Ishikawa (cell line): ENCODE measurements at regions not wholly inside any gene's neighbourhood (a gene's known extent, or its start where the extent isn't known, plus 50 kb on each side); places are given as distances from the start of the nearest gene placed in this dataset.

Experiments used
- CEBPB ChIP-seq: IDR thresholded peaks from 2 replicates; pipeline ENCODE4 v1.6.1; 2012
- EGR1 ChIP-seq: IDR thresholded peaks from 2 replicates; pipeline ENCODE4 v1.6.1; 2012
- EP300 ChIP-seq: IDR thresholded peaks from 2 replicates; pipeline ENCODE4 v1.6.1; 2012; ENCODE audit warnings: borderline replicate concordance
- NFIC ChIP-seq: IDR thresholded peaks from 2 replicates; pipeline ENCODE4 v1.6.1; 2012
- RAD21 ChIP-seq: IDR thresholded peaks from 2 replicates; pipeline ENCODE4 v1.6.1; 2012; ENCODE audit warnings: low read depth
- TAF1 ChIP-seq: IDR thresholded peaks from 2 replicates; pipeline ENCODE4 v1.6.1; 2012; ENCODE audit warnings: low read depth, mild to moderate bottlenecking
- TCF12 ChIP-seq: IDR thresholded peaks from 2 replicates; pipeline ENCODE4 v1.6.1; 2012; ENCODE audit warnings: low read depth
- TEAD4 ChIP-seq: IDR thresholded peaks from 2 replicates; pipeline ENCODE4 v1.6.1; 2012
- YY1 ChIP-seq: IDR thresholded peaks from 2 replicates; pipeline ENCODE4 v1.6.1; 2012; ENCODE audit warnings: low read depth
- TF ChIP-seq, protein P1 (sequence below): IDR thresholded peaks from 2 replicates; pipeline ENCODE4 v1.6.1; 2012; ENCODE audit warnings: low read depth, mild to moderate bottlenecking
- TF ChIP-seq, protein P2 (sequence below): IDR thresholded peaks from 2 replicates; pipeline ENCODE4 v1.6.1; 2012

GRCh38 chr1:103960045-103960444 is 210.3 kb downstream of the AMY1C start:
- TF ChIP-seq TEAD4 (no peak), EP300 (no peak), TAF1 (no peak), YY1 (no peak), RAD21 (no peak), EGR1 (no peak), CEBPB (no peak), NFIC (no peak), TCF12 (no peak)
- TF ChIP-seq, protein P1, sequence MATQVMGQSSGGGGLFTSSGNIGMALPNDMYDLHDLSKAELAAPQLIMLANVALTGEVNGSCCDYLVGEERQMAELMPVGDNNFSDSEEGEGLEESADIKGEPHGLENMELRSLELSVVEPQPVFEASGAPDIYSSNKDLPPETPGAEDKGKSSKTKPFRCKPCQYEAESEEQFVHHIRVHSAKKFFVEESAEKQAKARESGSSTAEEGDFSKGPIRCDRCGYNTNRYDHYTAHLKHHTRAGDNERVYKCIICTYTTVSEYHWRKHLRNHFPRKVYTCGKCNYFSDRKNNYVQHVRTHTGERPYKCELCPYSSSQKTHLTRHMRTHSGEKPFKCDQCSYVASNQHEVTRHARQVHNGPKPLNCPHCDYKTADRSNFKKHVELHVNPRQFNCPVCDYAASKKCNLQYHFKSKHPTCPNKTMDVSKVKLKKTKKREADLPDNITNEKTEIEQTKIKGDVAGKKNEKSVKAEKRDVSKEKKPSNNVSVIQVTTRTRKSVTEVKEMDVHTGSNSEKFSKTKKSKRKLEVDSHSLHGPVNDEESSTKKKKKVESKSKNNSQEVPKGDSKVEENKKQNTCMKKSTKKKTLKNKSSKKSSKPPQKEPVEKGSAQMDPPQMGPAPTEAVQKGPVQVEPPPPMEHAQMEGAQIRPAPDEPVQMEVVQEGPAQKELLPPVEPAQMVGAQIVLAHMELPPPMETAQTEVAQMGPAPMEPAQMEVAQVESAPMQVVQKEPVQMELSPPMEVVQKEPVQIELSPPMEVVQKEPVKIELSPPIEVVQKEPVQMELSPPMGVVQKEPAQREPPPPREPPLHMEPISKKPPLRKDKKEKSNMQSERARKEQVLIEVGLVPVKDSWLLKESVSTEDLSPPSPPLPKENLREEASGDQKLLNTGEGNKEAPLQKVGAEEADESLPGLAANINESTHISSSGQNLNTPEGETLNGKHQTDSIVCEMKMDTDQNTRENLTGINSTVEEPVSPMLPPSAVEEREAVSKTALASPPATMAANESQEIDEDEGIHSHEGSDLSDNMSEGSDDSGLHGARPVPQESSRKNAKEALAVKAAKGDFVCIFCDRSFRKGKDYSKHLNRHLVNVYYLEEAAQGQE: no peak
- TF ChIP-seq, protein P2, sequence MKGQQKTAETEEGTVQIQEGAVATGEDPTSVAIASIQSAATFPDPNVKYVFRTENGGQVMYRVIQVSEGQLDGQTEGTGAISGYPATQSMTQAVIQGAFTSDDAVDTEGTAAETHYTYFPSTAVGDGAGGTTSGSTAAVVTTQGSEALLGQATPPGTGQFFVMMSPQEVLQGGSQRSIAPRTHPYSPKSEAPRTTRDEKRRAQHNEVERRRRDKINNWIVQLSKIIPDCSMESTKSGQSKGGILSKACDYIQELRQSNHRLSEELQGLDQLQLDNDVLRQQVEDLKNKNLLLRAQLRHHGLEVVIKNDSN: no peak
